H1 (cell line): ENCODE measurements at regions not wholly inside any gene's neighbourhood (a gene's known extent, or its start where the extent isn't known, plus 50 kb on each side); places are given as distances from the start of the nearest gene placed in this dataset.

Experiments
- CTCF ChIA-PET: fragments of 300-600 bp; sonication (Branson Sonifier 250); formaldehyde crosslinking; loops from one replicate; lab custom pipeline; 2021; ENCODE audit not compliant: partially characterized antibody; lab: Charles Lee
- POLR2A ChIA-PET: fragments of 300-600 bp; sonication (Branson Sonifier 250); formaldehyde crosslinking; loops from one replicate; lab custom pipeline; 2021; ENCODE audit warnings: inconsistent platforms; ENCODE audit not compliant: partially characterized antibody; lab: Charles Lee
- DNase-seq, 2 experiments: peaks; one replicate each; pipeline versions ENCODE4 v3.0.0 to v3.0.0-alpha.2; 2010 to 2022; ENCODE audit warnings: low spot score in 2 of 2, low read depth in 1 of 2, mixed read lengths in 1 of 2
- FAIRE-seq: peaks from 2 replicates; lab custom pipeline; 2011; peaks lifted over from hg19 to GRCh38; lab: Jason Lieb, UNC
- H2AFZ ChIP-seq: 2 replicates; pipeline ENCODE4 v1.8.1; 2012; ENCODE audit warnings: low read length, inconsistent platforms
- H2AK5ac ChIP-seq: 2 replicates; pipeline ENCODE4 v1.6.1; 2013; ENCODE audit warnings: low read depth, low read length
- H2BK120ac ChIP-seq: replicated peaks from 2 replicates; pipeline ENCODE3; 2013; ENCODE audit warnings: low read depth, low read length, inconsistent platforms
- H2BK12ac ChIP-seq: 2 replicates; pipeline ENCODE4 v1.6.1; 2013; ENCODE audit warnings: low read depth, low read length
- H2BK15ac ChIP-seq: 2 replicates; pipeline ENCODE4 v1.6.1; 2013; ENCODE audit warnings: low read length
- H2BK20ac ChIP-seq: 2 replicates; pipeline ENCODE4 v1.6.1; 2013; ENCODE audit warnings: low read length
- H2BK5ac ChIP-seq: 2 replicates; pipeline ENCODE4 v1.6.1; 2013; ENCODE audit warnings: low read depth, low read length
- H3K14ac ChIP-seq: 2 replicates; pipeline ENCODE4 v1.6.1; 2013; ENCODE audit warnings: inconsistent platforms; ENCODE audit not compliant: insufficient read length
- H3K18ac ChIP-seq: 2 replicates; pipeline ENCODE4 v1.6.1; 2013; ENCODE audit warnings: low read length; ENCODE audit errors: extremely low read depth
- H3K23ac ChIP-seq: 2 replicates; pipeline ENCODE4 v1.6.1; 2013; ENCODE audit warnings: inconsistent platforms; ENCODE audit not compliant: insufficient read length
- H3K23me2 ChIP-seq: 2 replicates; pipeline ENCODE4 v1.6.1; 2013; ENCODE audit warnings: low read depth, low read length
- H3K27ac ChIP-seq: 2 replicates; pipeline ENCODE4 v1.6.1; 2011; ENCODE audit warnings: low read depth, low read length, inconsistent platforms
- H3K27me3 ChIP-seq, 4 experiments: replicated peaks in 1 of 4; 1 replicate in 1 of 4; 2 replicates in 3 of 4; pipeline versions ENCODE4 v1.6.1 to v1.8.1; 2011 to 2013; ENCODE audit warnings: low read length in 3 of 4, mild to moderate bottlenecking in 3 of 4, inconsistent platforms in 2 of 4, mixed read lengths in 2 of 4, moderate library complexity in 1 of 4; ENCODE audit not compliant: control insufficient read depth in 3 of 4, insufficient read depth in 3 of 4; ENCODE audit errors: extremely low read depth in 1 of 4
- H3K36me3 ChIP-seq, 4 experiments: 2 replicates each; pipeline versions ENCODE4 v1.6.1 to v1.8.1; 2011 to 2013; ENCODE audit warnings: mild to moderate bottlenecking in 4 of 4, low read length in 3 of 4, moderate library complexity in 2 of 4, control low read depth in 1 of 4, inconsistent platforms in 1 of 4; ENCODE audit not compliant: insufficient read depth in 4 of 4, control insufficient read depth in 2 of 4
- H3K4ac ChIP-seq: replicated peaks from 2 replicates; pipeline ENCODE3; 2013; ENCODE audit warnings: low read length, low read depth, mixed read lengths, inconsistent platforms; ENCODE audit not compliant: insufficient read length
- H3K4me1 ChIP-seq, 4 experiments: replicated peaks in 1 of 4; 1 replicate in 1 of 4; 2 replicates in 3 of 4; pipeline versions ENCODE4 v1.6.1 to v1.8.1; 2011 to 2013; ENCODE audit warnings: low read length in 3 of 4, inconsistent platforms in 2 of 4, mixed read lengths in 1 of 4; ENCODE audit not compliant: insufficient read depth in 4 of 4, control insufficient read depth in 3 of 4
- H3K4me2 ChIP-seq, 2 experiments: 2 replicates each; pipeline versions ENCODE4 v1.6.1 to v1.8.1; 2011 to 2013; ENCODE audit warnings: low read depth in 2 of 2, low read length in 2 of 2, control low read depth in 1 of 2, inconsistent platforms in 1 of 2, mild to moderate bottlenecking in 1 of 2; ENCODE audit not compliant: insufficient read depth in 1 of 2
- H3K4me3 ChIP-seq, 4 experiments: fragments of 200-600, 300-600 bp in 1 of 4; sonication (generic), shearing (Covaris generic), sonication (Bioruptor Twin) in 1 of 4; 2 replicates each; pipeline versions ENCODE4 v1.5.1 to v1.8.1; 2011 to 2016; ENCODE audit warnings: low read length in 4 of 4, low read depth in 3 of 4, control low read depth in 2 of 4, inconsistent platforms in 2 of 4, mild to moderate bottlenecking in 2 of 4, mixed read lengths in 1 of 4, moderate library complexity in 1 of 4; ENCODE audit not compliant: insufficient read depth in 2 of 4; ENCODE audit errors: extremely low read depth in 1 of 4
- H3K56ac ChIP-seq: replicated peaks from 2 replicates; pipeline ENCODE3; 2013; ENCODE audit warnings: low read depth, mild to moderate bottlenecking, mixed read lengths, low read length, inconsistent platforms; ENCODE audit not compliant: insufficient read length
- H3K79me1 ChIP-seq: 2 replicates; pipeline ENCODE4 v1.6.1; 2013; ENCODE audit warnings: low read depth, low read length, control low read depth
- H3K79me2 ChIP-seq, 2 experiments: 2 replicates each; pipeline versions ENCODE4 v1.6.1 to v1.8.1; 2012 to 2013; ENCODE audit warnings: low read length in 2 of 2, mild to moderate bottlenecking in 2 of 2, inconsistent platforms in 1 of 2; ENCODE audit not compliant: insufficient read depth in 2 of 2, control insufficient read depth in 1 of 2
- H3K9ac ChIP-seq, 4 experiments: replicated peaks in 1 of 4; 1 replicate in 1 of 4; 2 replicates in 3 of 4; pipeline versions ENCODE4 v1.6.1 to v1.8.1; 2011 to 2013; ENCODE audit warnings: low read depth in 3 of 4, low read length in 3 of 4, control low read depth in 2 of 4, mild to moderate bottlenecking in 2 of 4, moderate library complexity in 2 of 4, inconsistent platforms in 1 of 4; ENCODE audit errors: extremely low read depth in 1 of 4
- H3K9me3 ChIP-seq, 2 experiments: 2 replicates each; pipeline versions ENCODE4 v1.6.1 to v1.8.1; 2012 to 2013; ENCODE audit warnings: mild to moderate bottlenecking in 2 of 2, moderate library complexity in 2 of 2, control low read depth in 1 of 2, inconsistent platforms in 1 of 2, low read depth in 1 of 2, low read length in 1 of 2, mixed read lengths in 1 of 2; ENCODE audit not compliant: insufficient read depth in 2 of 2
- H4K20me1 ChIP-seq, 2 experiments: replicated peaks in 1 of 2; 2 replicates each; pipeline versions ENCODE3 to v1.8.1; 2011 to 2013; ENCODE audit warnings: inconsistent platforms in 2 of 2, low read length in 2 of 2, mild to moderate bottlenecking in 1 of 2; ENCODE audit not compliant: insufficient read depth in 2 of 2, control insufficient read depth in 1 of 2
- H4K5ac ChIP-seq: 2 replicates; pipeline ENCODE4 v1.6.1; 2013; ENCODE audit warnings: low read length, low read depth, mixed read lengths, inconsistent platforms; ENCODE audit not compliant: insufficient read length
- H4K8ac ChIP-seq: 2 replicates; pipeline ENCODE4 v1.8.0; 2013; ENCODE audit warnings: mild to moderate bottlenecking, moderate library complexity, low read length, inconsistent platforms; ENCODE audit not compliant: insufficient read depth; ENCODE audit errors: extremely low read depth
- H4K91ac ChIP-seq: replicated peaks from 2 replicates; pipeline ENCODE3; 2013; ENCODE audit warnings: low read length, mixed read lengths, inconsistent platforms; ENCODE audit not compliant: insufficient read length
- RAD21 ChIP-seq, 2 experiments: IDR thresholded peaks in 1 of 2; conservative IDR thresholded peaks in 1 of 2; 2 replicates each; pipeline ENCODE4 v1.6.1; 2011; ENCODE audit warnings: low read depth in 2 of 2, low read length in 2 of 2, improper control_type of control experiment in 1 of 2, inconsistent platforms in 1 of 2, mild to moderate bottlenecking in 1 of 2, moderate library complexity in 1 of 2
- SP1 ChIP-seq: IDR thresholded peaks from 2 replicates; pipeline ENCODE4 v1.6.1; 2011; ENCODE audit warnings: low read depth, low read length
- TAF1 ChIP-seq: IDR thresholded peaks from 2 replicates; pipeline ENCODE4 v1.6.1; 2011; ENCODE audit warnings: mild to moderate bottlenecking, low read depth, low read length
- TAF7 ChIP-seq: optimal IDR thresholded peaks from 2 replicates; pipeline ENCODE3; 2011; ENCODE audit warnings: low read depth, mild to moderate bottlenecking, inconsistent platforms, low read length, moderate library complexity, borderline replicate concordance
- TBP ChIP-seq: IDR thresholded peaks from 2 replicates; pipeline ENCODE4 v1.6.1; 2011; ENCODE audit warnings: low read depth, low read length, improper control_type of control experiment
- TEAD4 ChIP-seq: IDR thresholded peaks from 2 replicates; pipeline ENCODE4 v1.6.1; 2012; ENCODE audit warnings: low read depth, low read length, inconsistent platforms, mixed read lengths
- WGBS, 2 experiments: shearing (Covaris generic) in 1 of 2; methylation state at CpG; one replicate each; pipeline versions ENCODE4 v1.1.6 to v1.1.7; 2013 to 2015; ENCODE audit warnings: low lambda C conversion rate in 2 of 2, mixed read lengths in 2 of 2, inconsistent platforms in 1 of 2, low coverage in 1 of 2, missing lambda C conversion rate in 1 of 2; ENCODE audit not compliant: insufficient replicate concordance in 2 of 2, insufficient coverage in 1 of 2, insufficient read length in 1 of 2; ENCODE audit errors: extremely low coverage in 1 of 2, missing lambda C conversion rate in 1 of 2; 5-methylcytosine and 5-hydroxymethylcytosine counted together
- TF ChIP-seq, protein P1 (sequence below): IDR thresholded peaks from 2 replicates; pipeline ENCODE4 v1.6.1; 2012; ENCODE audit warnings: inconsistent platforms

DNA sequence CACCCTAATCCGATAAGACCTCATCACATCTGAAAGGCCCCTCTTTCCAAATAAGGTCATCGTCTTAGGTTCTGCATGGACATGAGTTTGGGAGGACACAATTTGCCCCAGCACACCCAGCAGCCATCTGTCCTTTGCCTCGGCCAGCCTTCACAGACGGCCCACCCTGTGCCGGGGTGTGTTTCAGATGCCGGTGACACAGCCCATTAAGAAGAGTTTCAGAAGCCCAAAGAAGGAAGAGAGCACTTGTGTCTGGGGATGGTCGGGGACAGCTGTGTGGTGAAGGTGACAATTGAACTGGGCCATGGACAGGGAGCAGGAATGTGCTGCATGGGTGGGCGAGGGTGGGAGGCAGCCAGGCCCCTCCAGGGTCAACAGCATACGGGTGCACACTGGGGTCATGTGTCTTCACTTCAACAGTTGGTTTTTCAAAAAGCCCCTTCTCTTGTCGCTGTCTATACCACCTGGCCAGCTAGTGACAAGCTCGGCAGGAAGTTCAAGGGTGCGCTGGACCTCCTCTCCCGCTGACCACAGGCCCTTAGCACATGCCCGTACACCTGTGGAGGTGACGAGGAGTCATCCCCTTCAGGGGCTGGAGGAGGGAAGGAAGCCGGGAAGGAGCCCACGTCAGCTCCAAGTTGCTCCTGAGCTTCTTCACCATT, 183.1 kb downstream of the C16orf95 start:
- ChIA-PET POLR2A (no interaction called here), CTCF (interaction anchor here (1.2 to 1.5 kb wide), 2 partner anchors 16 to 20 kb away, joined by 3 read pairs; no protein-coding TSS in a partner anchor)
- Histone ChIP-seq H2BK20ac (no peak overlapping the region), H2BK15ac (no peak overlapping the region), H3K4me3 (no peak overlapping the region), H3K23ac (no peak overlapping the region), H3K27ac (no peak overlapping the region), H3K56ac (no peak overlapping the region), H3K79me1 (0 out of 2 replicates have a peak, but pooled peaks cover 2% of the 10 kb centered on the region), H4K8ac (no peak overlapping the region), H4K5ac (no peak overlapping the region), H4K20me1 (no peaks in the 10 kb centered on the region), H2AFZ (no peak overlapping the region), H3K9me3 (peaks cover 0 to 1% of the 10 kb centered on the region in 2 experiments; a peak in 1 of 4 replicates), H3K9ac (no peak overlapping the region), H3K4me2 (no peak overlapping the region), H3K18ac (no peak overlapping the region), H3K27me3 (no peaks in the 10 kb centered on the region; a peak in 1 of 7 replicates), H2BK5ac (no peak overlapping the region), H2AK5ac (no peak overlapping the region), H3K36me3 (no peaks in the 10 kb centered on the region), H4K91ac (no peak overlapping the region), H3K79me2 (no peaks in the 10 kb centered on the region), H3K14ac (no peak overlapping the region), H2BK12ac (no peak overlapping the region), H2BK120ac (no peak overlapping the region), H3K23me2 (no peaks in the 10 kb centered on the region), H3K4me1 (no peaks in the 10 kb centered on the region), H3K4ac (no peak overlapping the region)
- FAIRE-seq (no peak), DNase-seq (no peak)
- WGBS, 2 experiments: 94% methylated on average over 12 of the region's 17 CpGs; no CpG with 5 or more reads in 1 of the 2 experiments
- no peak for TF ChIP-seq TEAD4
- TF ChIP-seq, protein P1, sequence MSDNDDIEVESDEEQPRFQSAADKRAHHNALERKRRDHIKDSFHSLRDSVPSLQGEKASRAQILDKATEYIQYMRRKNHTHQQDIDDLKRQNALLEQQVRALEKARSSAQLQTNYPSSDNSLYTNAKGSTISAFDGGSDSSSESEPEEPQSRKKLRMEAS: no peak
- TF ChIP-seq SP1: no peak
- no peak for TF ChIP-seq TAF1
- no peak for TF ChIP-seq TAF7
- no peak for TF ChIP-seq TBP
- no peak for TF ChIP-seq RAD21 (IDR thresholded peaks at IDR 0.05 in 1 of 2, conservative IDR thresholded peaks at IDR 0.05 in 1 of 2; ENCODE audit: low read depth in 2 of 2, low read length in 2 of 2)
